ENCODE measurements at regions not wholly inside any gene's neighbourhood (a gene's known extent, or its start where the extent isn't known, plus 50 kb on each side); places are given as distances from the start of the nearest gene placed in this dataset.

DNA sequence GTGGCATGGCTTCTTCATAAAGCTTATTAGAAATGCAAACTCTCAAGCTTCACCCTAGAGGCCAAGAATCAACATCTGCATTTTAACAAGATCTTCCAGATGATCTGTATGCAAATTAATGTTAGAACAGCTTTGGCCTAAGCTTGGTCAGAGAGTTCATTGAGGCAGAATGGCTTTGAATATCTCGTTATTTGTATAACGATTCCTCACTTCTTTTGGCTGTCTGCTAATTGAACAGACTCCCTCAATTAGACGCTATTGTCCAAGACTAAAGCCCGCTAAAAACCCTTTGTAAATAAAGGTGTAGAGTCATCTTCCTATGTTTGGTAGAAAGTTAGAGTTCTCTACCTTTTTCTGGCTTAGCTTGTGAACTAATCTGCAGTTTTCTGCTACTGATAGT lies 1453.7 kb downstream of the CDH8 start:
- TF ChIP-seq POLR2A (IDR thresholded peaks at IDR 0.05; ENCODE audit: low read depth) (no peak), POLR2AphosphoS5 (IDR thresholded peaks at IDR 0.05) (no peak)
- TF ChIP-seq, protein P1, sequence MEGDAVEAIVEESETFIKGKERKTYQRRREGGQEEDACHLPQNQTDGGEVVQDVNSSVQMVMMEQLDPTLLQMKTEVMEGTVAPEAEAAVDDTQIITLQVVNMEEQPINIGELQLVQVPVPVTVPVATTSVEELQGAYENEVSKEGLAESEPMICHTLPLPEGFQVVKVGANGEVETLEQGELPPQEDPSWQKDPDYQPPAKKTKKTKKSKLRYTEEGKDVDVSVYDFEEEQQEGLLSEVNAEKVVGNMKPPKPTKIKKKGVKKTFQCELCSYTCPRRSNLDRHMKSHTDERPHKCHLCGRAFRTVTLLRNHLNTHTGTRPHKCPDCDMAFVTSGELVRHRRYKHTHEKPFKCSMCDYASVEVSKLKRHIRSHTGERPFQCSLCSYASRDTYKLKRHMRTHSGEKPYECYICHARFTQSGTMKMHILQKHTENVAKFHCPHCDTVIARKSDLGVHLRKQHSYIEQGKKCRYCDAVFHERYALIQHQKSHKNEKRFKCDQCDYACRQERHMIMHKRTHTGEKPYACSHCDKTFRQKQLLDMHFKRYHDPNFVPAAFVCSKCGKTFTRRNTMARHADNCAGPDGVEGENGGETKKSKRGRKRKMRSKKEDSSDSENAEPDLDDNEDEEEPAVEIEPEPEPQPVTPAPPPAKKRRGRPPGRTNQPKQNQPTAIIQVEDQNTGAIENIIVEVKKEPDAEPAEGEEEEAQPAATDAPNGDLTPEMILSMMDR (IDR thresholded peaks at IDR 0.05): no peak
